GM23338 (cell line): ENCODE measurements at regions not wholly inside any gene's neighbourhood (a gene's known extent, or its start where the extent isn't known, plus 50 kb on each side); places are given as distances from the start of the nearest gene placed in this dataset.

ENCODE experiments used
- ATAC-seq: fragments of 200-7000 bp; cut with Tn5 transposase; 3 replicates; pipeline ENCODE4 v1.9.1; 2020
- DNase-seq: peaks from one replicate; pipeline ENCODE4 v3.0.0-alpha.2; 2015; ENCODE audit warnings: low spot score
- H2AFZ ChIP-seq: fragments of 200-600 bp; sonication (generic); 2 replicates; pipeline ENCODE4 v1.8.0; 2016; ENCODE audit warnings: antibody characterized with exemption, mild to moderate bottlenecking, moderate library complexity
- H3F3A ChIP-seq: fragments of 200-600 bp; sonication (generic); replicated peaks from 2 replicates; pipeline ENCODE4 v1.8.0; 2017; ENCODE audit warnings: antibody characterized with exemption, mixed run types, low read depth
- H3K27ac ChIP-seq: fragments of 200-600 bp; sonication (generic); 2 replicates; pipeline ENCODE4 v1.6.1; 2016; ENCODE audit warnings: low read depth
- H3K27me3 ChIP-seq: fragments of 200-600 bp; sonication (generic); 2 replicates; pipeline ENCODE4 v1.8.0; 2016; ENCODE audit warnings: mild to moderate bottlenecking, mixed run types, moderate library complexity; ENCODE audit not compliant: insufficient read depth
- H3K36me3 ChIP-seq: fragments of 200-600 bp; sonication (generic); 2 replicates; pipeline ENCODE4 v1.8.0; 2016; ENCODE audit warnings: mild to moderate bottlenecking; ENCODE audit not compliant: insufficient read depth
- H3K4me1 ChIP-seq: fragments of 200-600 bp; sonication (generic); 2 replicates; pipeline ENCODE4 v1.8.0; 2016; ENCODE audit warnings: mild to moderate bottlenecking, moderate library complexity; ENCODE audit not compliant: insufficient read depth
- H3K4me2 ChIP-seq: fragments of 200-600 bp; sonication (generic); 2 replicates; pipeline ENCODE4 v1.7.1; 2017; ENCODE audit warnings: mixed run types
- H3K4me3 ChIP-seq: fragments of 200-600 bp; sonication (generic); 2 replicates; pipeline ENCODE4 v1.6.1; 2016; ENCODE audit warnings: mixed run types
- H3K79me2 ChIP-seq: fragments of 200-600 bp; sonication (generic); replicated peaks from 2 replicates; pipeline ENCODE4 v1.8.0; 2017; ENCODE audit warnings: mild to moderate bottlenecking; ENCODE audit not compliant: insufficient read depth
- H3K9me2 ChIP-seq: fragments of 200-600 bp; sonication (generic); 2 replicates; pipeline ENCODE4 v1.8.0; 2017; ENCODE audit not compliant: insufficient read depth
- H4K20me1 ChIP-seq: fragments of 200-600 bp; sonication (generic); replicated peaks from 2 replicates; pipeline ENCODE4 v1.8.0; 2017; ENCODE audit warnings: mild to moderate bottlenecking; ENCODE audit not compliant: insufficient read depth
- H3K27ac Mint-ChIP-seq: 2 replicates; pipeline ENCODE4 v1.8.0; 2020; ENCODE audit warnings: inconsistent platforms, mild to moderate bottlenecking, moderate library complexity, mixed read lengths
- H3K27me3 Mint-ChIP-seq: 3 replicates; pipeline ENCODE4 v1.8.0; 2022; ENCODE audit warnings: low read depth, mild to moderate bottlenecking, moderate library complexity, mixed read lengths, inconsistent platforms; ENCODE audit not compliant: insufficient read depth, poor library complexity
- H3K36me3 Mint-ChIP-seq: 3 replicates; pipeline ENCODE4 v1.8.0; 2021; ENCODE audit warnings: low read depth, mild to moderate bottlenecking, inconsistent platforms, moderate library complexity, mixed read lengths
- H3K4me1 Mint-ChIP-seq: 3 replicates; pipeline ENCODE4 v1.8.0; 2020; ENCODE audit warnings: mild to moderate bottlenecking, inconsistent platforms, mixed read lengths
- H3K4me3 Mint-ChIP-seq: 3 replicates; pipeline ENCODE4 v1.8.0; 2021; ENCODE audit warnings: moderate library complexity, mild to moderate bottlenecking, inconsistent platforms, mixed read lengths
- H3K9me3 Mint-ChIP-seq: 3 replicates; pipeline ENCODE4 v1.8.0; 2020; ENCODE audit warnings: moderate library complexity, mild to moderate bottlenecking, inconsistent platforms, mixed read lengths
- CREB1 ChIP-seq: fragments of 250-450 bp; sonication (Bioruptor Pico); IDR thresholded peaks from 2 replicates; pipeline ENCODE4 v1.5.0; 2020; ENCODE audit warnings: low read depth, mild to moderate bottlenecking, moderate library complexity
- EZH2 ChIP-seq: fragments of 200-600 bp; sonication (generic); IDR thresholded peaks from one replicate; pipeline ENCODE4 v1.8.0; 2017; ENCODE audit warnings: antibody characterized with exemption, mild to moderate bottlenecking, low read depth; ENCODE audit not compliant: unreplicated experiment
- EZH2phosphoT487 ChIP-seq: fragments of 200-600 bp; sonication (generic); IDR thresholded peaks from one replicate; pipeline ENCODE4 v1.8.1; 2018; ENCODE audit warnings: antibody characterized with exemption; ENCODE audit not compliant: unreplicated experiment
- STAT1 ChIP-seq: IDR thresholded peaks from one replicate; pipeline ENCODE4 v1.6.1; 2016; ENCODE audit warnings: antibody characterized with exemption; ENCODE audit not compliant: unreplicated experiment
- ZNF114 ChIP-seq: fragments of 250-450 bp; sonication (Bioruptor Pico); IDR thresholded peaks from 2 replicates; pipeline ENCODE4 v1.5.0; 2020; ENCODE audit warnings: mild to moderate bottlenecking, moderate library complexity
- ZNF331 ChIP-seq: fragments of 250-450 bp; sonication (Bioruptor Pico); IDR thresholded peaks from 2 replicates; pipeline ENCODE4 v1.5.0; 2020; ENCODE audit warnings: low read depth, mild to moderate bottlenecking, moderate library complexity
- TF ChIP-seq, protein P1 (sequence below): fragments of 250-450 bp; sonication (Bioruptor Pico); IDR thresholded peaks from 2 replicates; pipeline ENCODE4 v1.5.0; 2020; ENCODE audit warnings: mild to moderate bottlenecking, moderate library complexity
- TF ChIP-seq, protein P2 (sequence below), 2 experiments: fragments of 200-600 bp in 1 of 2; sonication (generic) in 1 of 2; conservative IDR thresholded peaks; 2 replicates each; pipeline versions ENCODE4 v1.5.1 to v1.6.1; 2016 to 2017; ENCODE audit warnings: antibody characterized with exemption in 2 of 2, low read depth in 2 of 2, mild to moderate bottlenecking in 2 of 2, moderate library complexity in 1 of 2
- TF ChIP-seq, protein P3 (sequence below): IDR thresholded peaks from 2 replicates; pipeline ENCODE4 v1.6.1; 2016; ENCODE audit warnings: antibody characterized with exemption

DNA sequence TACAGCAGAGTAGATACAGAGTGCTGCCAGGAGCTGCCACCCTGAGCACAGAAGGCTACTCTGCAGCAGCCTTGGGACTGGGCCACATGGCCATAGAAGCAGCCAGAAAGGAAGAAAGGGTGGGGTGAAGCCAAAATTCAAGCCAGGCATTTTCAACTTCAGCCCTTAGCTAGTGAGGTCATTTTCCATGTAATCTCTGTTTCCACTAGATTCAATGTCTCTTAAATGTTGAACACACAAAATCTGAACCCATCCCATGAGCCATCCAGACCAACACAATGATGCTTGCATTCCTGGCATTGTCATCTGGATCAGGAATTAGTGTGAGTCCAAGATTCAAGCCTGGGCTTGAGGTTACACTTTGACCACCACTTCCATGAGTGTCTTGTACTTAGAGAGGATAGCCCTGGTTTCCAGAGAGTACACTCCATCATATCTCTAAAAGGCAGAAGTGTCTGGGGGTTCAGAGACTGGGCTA lies 243.6 kb downstream of the OSR1 start (continued):
- TF ChIP-seq, protein P1, sequence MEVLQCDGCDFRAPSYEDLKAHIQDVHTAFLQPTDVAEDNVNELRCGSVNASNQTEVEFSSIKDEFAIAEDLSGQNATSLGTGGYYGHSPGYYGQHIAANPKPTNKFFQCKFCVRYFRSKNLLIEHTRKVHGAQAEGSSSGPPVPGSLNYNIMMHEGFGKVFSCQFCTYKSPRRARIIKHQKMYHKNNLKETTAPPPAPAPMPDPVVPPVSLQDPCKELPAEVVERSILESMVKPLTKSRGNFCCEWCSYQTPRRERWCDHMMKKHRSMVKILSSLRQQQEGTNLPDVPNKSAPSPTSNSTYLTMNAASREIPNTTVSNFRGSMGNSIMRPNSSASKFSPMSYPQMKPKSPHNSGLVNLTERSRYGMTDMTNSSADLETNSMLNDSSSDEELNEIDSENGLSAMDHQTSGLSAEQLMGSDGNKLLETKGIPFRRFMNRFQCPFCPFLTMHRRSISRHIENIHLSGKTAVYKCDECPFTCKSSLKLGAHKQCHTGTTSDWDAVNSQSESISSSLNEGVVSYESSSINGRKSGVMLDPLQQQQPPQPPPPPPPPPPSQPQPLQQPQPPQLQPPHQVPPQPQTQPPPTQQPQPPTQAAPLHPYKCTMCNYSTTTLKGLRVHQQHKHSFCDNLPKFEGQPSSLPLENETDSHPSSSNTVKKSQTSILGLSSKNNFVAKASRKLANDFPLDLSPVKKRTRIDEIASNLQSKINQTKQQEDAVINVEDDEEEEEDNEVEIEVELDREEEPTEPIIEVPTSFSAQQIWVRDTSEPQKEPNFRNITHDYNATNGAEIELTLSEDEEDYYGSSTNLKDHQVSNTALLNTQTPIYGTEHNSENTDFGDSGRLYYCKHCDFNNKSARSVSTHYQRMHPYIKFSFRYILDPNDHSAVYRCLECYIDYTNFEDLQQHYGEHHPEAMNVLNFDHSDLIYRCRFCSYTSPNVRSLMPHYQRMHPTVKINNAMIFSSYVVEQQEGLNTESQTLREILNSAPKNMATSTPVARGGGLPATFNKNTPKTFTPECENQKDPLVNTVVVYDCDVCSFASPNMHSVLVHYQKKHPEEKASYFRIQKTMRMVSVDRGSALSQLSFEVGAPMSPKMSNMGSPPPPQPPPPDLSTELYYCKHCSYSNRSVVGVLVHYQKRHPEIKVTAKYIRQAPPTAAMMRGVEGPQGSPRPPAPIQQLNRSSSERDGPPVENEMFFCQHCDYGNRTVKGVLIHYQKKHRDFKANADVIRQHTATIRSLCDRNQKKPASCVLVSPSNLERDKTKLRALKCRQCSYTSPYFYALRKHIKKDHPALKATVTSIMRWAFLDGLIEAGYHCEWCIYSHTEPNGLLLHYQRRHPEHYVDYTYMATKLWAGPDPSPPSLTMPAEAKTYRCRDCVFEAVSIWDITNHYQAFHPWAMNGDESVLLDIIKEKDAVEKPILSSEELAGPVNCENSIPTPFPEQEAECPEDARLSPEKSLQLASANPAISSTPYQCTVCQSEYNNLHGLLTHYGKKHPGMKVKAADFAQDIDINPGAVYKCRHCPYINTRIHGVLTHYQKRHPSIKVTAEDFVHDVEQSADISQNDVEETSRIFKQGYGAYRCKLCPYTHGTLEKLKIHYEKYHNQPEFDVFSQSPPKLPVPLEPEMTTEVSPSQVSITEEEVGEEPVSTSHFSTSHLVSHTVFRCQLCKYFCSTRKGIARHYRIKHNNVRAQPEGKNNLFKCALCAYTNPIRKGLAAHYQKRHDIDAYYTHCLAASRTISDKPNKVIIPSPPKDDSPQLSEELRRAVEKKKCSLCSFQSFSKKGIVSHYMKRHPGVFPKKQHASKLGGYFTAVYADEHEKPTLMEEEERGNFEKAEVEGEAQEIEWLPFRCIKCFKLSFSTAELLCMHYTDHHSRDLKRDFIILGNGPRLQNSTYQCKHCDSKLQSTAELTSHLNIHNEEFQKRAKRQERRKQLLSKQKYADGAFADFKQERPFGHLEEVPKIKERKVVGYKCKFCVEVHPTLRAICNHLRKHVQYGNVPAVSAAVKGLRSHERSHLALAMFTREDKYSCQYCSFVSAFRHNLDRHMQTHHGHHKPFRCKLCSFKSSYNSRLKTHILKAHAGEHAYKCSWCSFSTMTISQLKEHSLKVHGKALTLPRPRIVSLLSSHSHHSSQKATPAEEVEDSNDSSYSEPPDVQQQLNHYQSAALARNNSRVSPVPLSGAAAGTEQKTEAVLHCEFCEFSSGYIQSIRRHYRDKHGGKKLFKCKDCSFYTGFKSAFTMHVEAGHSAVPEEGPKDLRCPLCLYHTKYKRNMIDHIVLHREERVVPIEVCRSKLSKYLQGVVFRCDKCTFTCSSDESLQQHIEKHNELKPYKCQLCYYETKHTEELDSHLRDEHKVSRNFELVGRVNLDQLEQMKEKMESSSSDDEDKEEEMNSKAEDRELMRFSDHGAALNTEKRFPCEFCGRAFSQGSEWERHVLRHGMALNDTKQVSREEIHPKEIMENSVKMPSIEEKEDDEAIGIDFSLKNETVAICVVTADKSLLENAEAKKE, result no peak
- TF ChIP-seq EZH2phosphoT487 (no peak), STAT1 (no peak), ZNF114 (CRISPR knock-in tag) (no peak), ZNF331 (CRISPR knock-in tag) (no peak)
- TF ChIP-seq, protein P2, sequence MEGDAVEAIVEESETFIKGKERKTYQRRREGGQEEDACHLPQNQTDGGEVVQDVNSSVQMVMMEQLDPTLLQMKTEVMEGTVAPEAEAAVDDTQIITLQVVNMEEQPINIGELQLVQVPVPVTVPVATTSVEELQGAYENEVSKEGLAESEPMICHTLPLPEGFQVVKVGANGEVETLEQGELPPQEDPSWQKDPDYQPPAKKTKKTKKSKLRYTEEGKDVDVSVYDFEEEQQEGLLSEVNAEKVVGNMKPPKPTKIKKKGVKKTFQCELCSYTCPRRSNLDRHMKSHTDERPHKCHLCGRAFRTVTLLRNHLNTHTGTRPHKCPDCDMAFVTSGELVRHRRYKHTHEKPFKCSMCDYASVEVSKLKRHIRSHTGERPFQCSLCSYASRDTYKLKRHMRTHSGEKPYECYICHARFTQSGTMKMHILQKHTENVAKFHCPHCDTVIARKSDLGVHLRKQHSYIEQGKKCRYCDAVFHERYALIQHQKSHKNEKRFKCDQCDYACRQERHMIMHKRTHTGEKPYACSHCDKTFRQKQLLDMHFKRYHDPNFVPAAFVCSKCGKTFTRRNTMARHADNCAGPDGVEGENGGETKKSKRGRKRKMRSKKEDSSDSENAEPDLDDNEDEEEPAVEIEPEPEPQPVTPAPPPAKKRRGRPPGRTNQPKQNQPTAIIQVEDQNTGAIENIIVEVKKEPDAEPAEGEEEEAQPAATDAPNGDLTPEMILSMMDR (conservative IDR thresholded peaks at IDR 0.05; ENCODE audit: low read depth in 2 of 2), result no peak

DNA sequence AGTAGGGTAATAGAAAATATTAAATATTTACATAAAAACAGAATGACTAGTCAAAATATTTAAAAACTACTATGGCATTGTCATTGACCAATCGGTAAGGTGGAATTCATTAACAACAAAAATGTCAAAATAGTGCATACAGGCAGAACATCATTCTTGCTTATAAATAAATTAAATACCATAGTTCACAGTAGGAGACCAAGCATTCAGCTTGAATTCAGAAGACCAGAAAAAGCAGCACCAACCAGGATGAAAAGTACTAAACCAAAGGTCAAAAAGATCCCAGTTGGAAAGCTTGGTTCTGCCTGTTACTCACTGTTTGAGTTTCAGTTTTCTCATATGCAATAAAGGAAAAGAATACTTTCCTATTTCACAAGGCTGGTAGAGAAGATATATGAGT lies 244.3 kb downstream of the OSR1 start:
- Histone ChIP-seq H3K27me3 (no peaks in the 10 kb centered on the region), H2AFZ (no peak overlapping the region), H3K36me3 (no peaks in the 10 kb centered on the region), H3K4me3 (no peak overlapping the region), H4K20me1 (no peaks in the 10 kb centered on the region), H3K79me2 (no peaks in the 10 kb centered on the region), H3K9me2 (peaks cover 3% of the 10 kb centered on the region; the same call in 1 of the 2 replicates), H3K27ac (no peak overlapping the region), H3F3A (no peaks in the 10 kb centered on the region), H3K4me2 (no peak overlapping the region), H3K4me1 (no peaks in the 10 kb centered on the region)
- no peak for DNase-seq
- Mint-ChIP-seq H3K27ac (no peak overlapping the region), H3K4me1 (no peaks in the 10 kb centered on the region), H3K4me3 (no peak overlapping the region), H3K9me3 (peaks cover 7% of the 10 kb centered on the region; the same call in 2 of the 3 replicates), H3K36me3 (no peaks in the 10 kb centered on the region; the same call in 2 of the 3 replicates), H3K27me3 (no peaks in the 10 kb centered on the region)
- ATAC-seq, result no peak
- TF ChIP-seq CREB1 (CRISPR knock-in tag), result no peak
- no peak for TF ChIP-seq EZH2phosphoT487
- TF ChIP-seq, protein P3, sequence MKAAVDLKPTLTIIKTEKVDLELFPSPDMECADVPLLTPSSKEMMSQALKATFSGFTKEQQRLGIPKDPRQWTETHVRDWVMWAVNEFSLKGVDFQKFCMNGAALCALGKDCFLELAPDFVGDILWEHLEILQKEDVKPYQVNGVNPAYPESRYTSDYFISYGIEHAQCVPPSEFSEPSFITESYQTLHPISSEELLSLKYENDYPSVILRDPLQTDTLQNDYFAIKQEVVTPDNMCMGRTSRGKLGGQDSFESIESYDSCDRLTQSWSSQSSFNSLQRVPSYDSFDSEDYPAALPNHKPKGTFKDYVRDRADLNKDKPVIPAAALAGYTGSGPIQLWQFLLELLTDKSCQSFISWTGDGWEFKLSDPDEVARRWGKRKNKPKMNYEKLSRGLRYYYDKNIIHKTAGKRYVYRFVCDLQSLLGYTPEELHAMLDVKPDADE, result no peak
- no peak for TF ChIP-seq EZH2
